ENCODE measurements at regions not wholly inside any gene's neighbourhood (a gene's known extent, or its start where the extent isn't known, plus 50 kb on each side); places are given as distances from the start of the nearest gene placed in this dataset.

DNA sequence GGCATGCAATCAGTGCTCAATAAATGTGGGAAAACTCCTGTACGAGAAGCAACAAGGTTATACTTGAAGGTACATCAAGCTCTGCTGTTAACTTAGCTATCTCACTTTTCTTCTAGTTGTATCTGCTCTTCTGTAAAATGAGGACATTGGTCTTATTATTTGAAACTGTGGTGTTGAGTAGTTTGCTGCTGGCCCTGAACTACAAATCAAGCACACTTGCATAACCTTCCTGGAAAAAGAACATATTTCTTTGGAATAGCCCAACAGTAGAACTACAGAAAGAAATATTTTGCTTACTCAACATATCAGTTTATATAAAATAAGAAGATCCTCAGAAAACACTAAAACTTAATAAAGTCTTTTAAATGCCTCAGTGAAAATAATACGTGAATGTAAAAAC is 203.0 kb downstream of the KCTD12 start:
- Histone ChIP-seq H3K27me3 (ENCODE audit: low read depth) (no peaks in the 10 kb centered on the region), H3K4me3 (no peak overlapping the region), H3K27ac (replicated peaks) (no peak overlapping the region), H3K36me3 (no peaks in the 10 kb centered on the region), H3K4me1 (peaks cover 14% of the 10 kb centered on the region), H3K9me3 (replicated peaks) (no peaks in the 10 kb centered on the region)
- DNase-seq = no peak
- TF ChIP-seq, protein P1, sequence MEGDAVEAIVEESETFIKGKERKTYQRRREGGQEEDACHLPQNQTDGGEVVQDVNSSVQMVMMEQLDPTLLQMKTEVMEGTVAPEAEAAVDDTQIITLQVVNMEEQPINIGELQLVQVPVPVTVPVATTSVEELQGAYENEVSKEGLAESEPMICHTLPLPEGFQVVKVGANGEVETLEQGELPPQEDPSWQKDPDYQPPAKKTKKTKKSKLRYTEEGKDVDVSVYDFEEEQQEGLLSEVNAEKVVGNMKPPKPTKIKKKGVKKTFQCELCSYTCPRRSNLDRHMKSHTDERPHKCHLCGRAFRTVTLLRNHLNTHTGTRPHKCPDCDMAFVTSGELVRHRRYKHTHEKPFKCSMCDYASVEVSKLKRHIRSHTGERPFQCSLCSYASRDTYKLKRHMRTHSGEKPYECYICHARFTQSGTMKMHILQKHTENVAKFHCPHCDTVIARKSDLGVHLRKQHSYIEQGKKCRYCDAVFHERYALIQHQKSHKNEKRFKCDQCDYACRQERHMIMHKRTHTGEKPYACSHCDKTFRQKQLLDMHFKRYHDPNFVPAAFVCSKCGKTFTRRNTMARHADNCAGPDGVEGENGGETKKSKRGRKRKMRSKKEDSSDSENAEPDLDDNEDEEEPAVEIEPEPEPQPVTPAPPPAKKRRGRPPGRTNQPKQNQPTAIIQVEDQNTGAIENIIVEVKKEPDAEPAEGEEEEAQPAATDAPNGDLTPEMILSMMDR (IDR thresholded peaks at IDR 0.05; ENCODE audit: borderline replicate concordance) = no peak
- intact Hi-C loops (cut with micrococcal nuclease) = no loop called here

DNA sequence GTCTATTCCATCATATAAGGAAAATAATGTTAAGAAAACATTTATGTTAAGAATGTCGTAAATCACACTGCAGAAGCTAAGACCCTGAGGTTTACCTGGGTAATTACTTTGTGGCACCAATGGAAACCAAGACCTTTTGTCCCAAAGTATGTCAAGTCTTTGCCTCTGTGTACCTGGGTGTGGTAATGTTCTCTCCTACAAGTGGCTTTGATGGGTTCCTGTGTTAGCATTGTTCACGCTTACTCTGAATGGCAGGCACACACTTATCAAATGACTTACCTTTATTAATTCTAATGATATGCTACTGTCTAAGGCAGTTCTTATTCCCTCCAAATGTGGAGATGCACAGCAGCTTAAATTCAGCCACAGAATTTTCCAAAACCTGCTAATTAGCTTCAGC is 206.1 kb downstream of the KCTD12 start:
- Histone ChIP-seq H3K4me1 (peaks cover 9% of the 10 kb centered on the region), H3K27ac (replicated peaks) (no peak overlapping the region), H3K9me3 (replicated peaks) (no peaks in the 10 kb centered on the region), H3K4me3 (no peak overlapping the region), H3K27me3 (ENCODE audit: low read depth) (no peaks in the 10 kb centered on the region), H3K36me3 (no peaks in the 10 kb centered on the region)
- DNase-seq = no peak
- TF ChIP-seq, protein P1 (IDR thresholded peaks at IDR 0.05; ENCODE audit: borderline replicate concordance) = no peak
- intact Hi-C loops (cut with micrococcal nuclease) = no loop called here

DNA sequence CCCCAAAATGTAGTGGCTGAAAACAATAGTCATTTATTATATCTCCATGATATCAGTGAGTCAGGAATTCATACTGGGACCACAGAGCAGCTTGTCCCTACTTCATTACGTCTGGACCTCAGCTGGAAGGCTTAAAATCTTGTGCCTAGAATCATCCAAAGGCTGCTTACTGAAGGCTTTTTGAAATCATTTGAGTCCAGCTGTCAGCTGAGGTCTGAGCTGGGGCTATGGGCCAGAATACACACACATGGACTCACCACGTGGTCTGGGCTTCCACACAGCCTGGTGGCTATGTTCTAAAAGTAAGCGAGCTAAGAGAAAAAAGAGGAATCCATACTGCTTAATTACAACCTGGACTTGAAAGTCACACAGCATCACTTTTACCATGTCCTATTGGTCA is 209.2 kb downstream of the KCTD12 start:
- intact Hi-C loops (cut with micrococcal nuclease) = loop anchor here (10.0 kb wide), 1 partner anchor 138 kb away; no protein-coding TSS in a partner anchor
- no peaks in the 10 kb centered on the region for H3K9me3 ChIP-seq (replicated peaks)
- TF ChIP-seq, protein P1 (IDR thresholded peaks at IDR 0.05; ENCODE audit: borderline replicate concordance) = no peak
- no peaks in the 10 kb centered on the region for H3K36me3 ChIP-seq
- peak overlapping the region; percentile 49 for H3K27ac ChIP-seq (replicated peaks)
- DNase-seq = peak; percentile 63
- H3K4me1 ChIP-seq = peaks cover 7% of the 10 kb centered on the region
- no peaks in the 10 kb centered on the region for H3K27me3 ChIP-seq (ENCODE audit: low read depth)
- no peak overlapping the region for H3K4me3 ChIP-seq

DNA sequence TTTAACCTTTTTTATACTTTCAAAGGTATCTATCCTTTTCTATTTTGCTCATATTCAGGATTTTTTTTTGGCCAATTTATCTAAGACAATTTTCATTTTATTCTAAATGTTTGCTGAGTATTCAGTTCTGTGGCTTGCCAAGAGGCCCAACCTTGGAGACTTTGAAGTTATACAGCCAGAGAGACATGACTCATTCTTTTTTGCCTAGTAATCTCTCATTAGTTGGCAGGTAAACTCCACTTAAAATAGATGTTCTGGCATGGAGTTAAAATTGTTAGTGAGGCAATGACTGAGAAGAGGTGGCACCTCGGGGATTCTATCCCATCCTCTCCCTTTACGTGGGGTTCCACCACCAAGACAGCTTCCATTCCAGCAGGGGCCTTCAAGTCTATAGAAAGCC is 213.8 kb downstream of the KCTD12 start:
- no peaks in the 10 kb centered on the region for H3K27me3 ChIP-seq (ENCODE audit: low read depth)
- no peak overlapping the region for H3K4me3 ChIP-seq
- no peak overlapping the region for H3K27ac ChIP-seq (replicated peaks)
- peaks cover 23% of the 10 kb centered on the region for H3K4me1 ChIP-seq
- intact Hi-C loops (cut with micrococcal nuclease) = loop anchor here (10.0 kb wide), 1 partner anchor 142 kb away; no protein-coding TSS in a partner anchor
- DNase-seq = no peak
- TF ChIP-seq, protein P1 (IDR thresholded peaks at IDR 0.05; ENCODE audit: borderline replicate concordance) = no peak
- no peaks in the 10 kb centered on the region for H3K36me3 ChIP-seq
- no peaks in the 10 kb centered on the region for H3K9me3 ChIP-seq (replicated peaks)

DNA sequence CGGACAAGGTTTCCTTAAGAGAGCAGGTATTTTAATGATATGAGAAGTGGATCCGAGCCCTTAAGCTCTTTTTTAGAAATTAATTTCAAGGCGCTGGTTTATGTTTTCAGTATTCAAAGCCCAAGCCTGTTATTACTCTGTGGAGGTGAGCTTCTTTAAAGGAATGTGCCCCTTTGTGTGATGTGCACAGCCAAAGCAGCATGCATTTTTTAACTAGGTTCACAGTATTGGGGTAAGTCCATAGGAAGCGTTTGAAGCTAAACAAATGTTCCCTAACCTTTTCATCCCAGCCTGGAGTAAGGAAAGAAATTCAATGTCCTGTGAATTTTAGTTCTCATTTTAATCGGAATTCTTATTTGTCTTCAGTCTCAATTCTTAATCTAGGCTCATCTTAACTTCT is 217.5 kb downstream of the KCTD12 start:
- Histone ChIP-seq H3K9me3 (replicated peaks) (no peaks in the 10 kb centered on the region), H3K36me3 (no peaks in the 10 kb centered on the region), H3K4me3 (no peak overlapping the region), H3K27me3 (ENCODE audit: low read depth) (no peaks in the 10 kb centered on the region), H3K27ac (replicated peaks) (no peak overlapping the region), H3K4me1 (peaks cover 24% of the 10 kb centered on the region)
- TF ChIP-seq, protein P1 (IDR thresholded peaks at IDR 0.05; ENCODE audit: borderline replicate concordance) = no peak
- intact Hi-C loops (cut with micrococcal nuclease) = loop anchor here (5.0 kb wide), 2 partner anchors 214 to 234 kb away; no protein-coding TSS in a partner anchor
- no peak for DNase-seq

Measured in left ventricle myocardium inferior (tissue), 1 donor.